HG03135 (cell line): ENCODE measurements at regions not wholly inside any gene's neighbourhood (a gene's known extent, or its start where the extent isn't known, plus 50 kb on each side); places are given as distances from the start of the nearest gene placed in this dataset.

Source experiments
- ATAC-seq: cut with Tn5 transposase; IDR thresholded peaks from one replicate; pipeline ENCODE4 v1.9.1; 2021; ENCODE audit warnings: mild to moderate bottlenecking, moderate library complexity; ENCODE audit not compliant: unreplicated experiment

DNA sequence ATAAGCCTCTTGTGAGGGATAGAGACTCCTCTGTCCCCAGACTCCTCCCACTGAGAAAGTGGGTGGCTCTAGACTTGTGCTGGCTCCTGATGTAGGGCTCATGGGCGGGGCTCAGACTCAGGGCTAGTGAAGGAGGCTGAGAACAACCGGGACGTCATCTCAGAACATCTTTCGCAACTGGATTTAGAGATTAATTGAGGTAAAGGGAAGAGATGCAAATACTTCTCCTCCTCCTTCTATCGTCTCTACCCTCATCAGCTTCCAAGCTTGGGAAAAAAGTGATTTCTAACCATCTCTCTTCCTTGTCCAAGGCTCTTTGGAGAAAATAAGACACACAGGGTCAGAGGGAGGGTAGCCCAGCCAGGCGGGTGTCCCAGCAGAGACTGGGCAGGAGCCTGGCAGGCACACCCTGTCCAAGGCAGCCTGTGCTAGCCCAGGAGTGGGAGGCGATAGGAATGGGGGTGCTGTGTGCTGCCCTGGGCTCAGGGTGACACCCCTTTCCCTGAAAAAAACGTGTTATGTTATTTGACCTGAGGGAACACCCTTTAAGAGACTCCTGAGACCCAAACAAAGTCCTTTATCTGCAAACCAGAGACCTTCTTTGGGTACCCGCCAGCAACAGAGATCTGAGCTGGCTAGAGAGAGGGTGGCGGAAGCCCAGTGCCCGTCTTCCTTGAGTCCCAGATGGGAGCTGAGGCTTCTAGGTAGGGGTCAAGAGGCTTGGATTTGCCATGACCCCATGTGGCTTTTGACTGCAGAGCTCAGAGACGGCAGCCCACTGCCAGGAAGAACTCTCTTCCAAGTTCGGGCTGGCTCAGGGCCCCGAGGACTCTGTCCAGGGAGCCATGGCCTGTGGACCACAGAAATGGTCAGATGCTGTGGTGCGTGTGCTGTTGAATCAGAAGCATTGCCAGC, 160.9 kb downstream of the ADAMTS15 start:
- no peak for ATAC-seq

DNA sequence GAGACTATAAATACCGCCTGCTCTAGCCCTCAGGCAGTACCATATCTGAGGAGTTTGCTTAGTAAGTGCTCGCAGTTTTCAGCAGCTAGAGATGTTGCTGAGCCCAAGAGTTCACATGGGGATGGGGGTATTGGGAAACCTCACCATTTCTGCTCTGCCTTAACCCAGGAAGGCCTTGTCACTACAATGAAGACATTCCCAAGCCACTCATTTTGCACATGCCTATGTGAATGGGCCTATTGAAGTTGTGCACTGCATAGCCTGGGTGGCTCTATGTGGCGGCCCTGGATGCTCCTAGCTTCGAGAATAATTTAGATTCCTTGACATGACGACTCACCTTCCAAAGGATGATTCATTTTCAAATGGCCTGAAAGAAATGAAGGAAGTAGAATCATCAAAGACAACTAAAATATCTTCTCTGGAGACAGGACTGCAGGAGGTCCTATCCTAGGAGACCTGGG, 163.4 kb downstream of the ADAMTS15 start:
- no peak for ATAC-seq

- no peak for ATAC-seq
These were observed 163.9 kb downstream of the ADAMTS15 start for GRCh38 chr11:130612291-130612851.

DNA sequence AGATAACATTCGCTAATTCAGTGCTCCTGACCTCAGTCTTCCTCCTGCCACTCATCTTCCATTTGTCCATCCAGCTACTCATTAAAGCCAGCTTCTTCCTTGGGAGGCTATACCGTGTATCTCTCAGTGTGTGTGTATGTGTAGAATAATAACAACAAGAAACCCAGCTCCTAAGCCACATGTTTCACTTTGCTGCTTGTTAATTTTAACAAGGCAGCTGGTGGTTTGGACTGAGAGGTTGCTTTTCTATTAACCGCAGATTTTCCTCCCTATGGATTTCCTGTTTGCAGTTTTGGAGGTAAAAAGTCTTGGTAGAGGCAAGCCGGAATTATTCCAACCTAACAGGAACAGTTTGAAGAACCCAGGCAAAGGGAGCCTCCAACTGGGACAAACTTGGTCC, 165.0 kb downstream of the ADAMTS15 start:
- no peak for ATAC-seq

DNA sequence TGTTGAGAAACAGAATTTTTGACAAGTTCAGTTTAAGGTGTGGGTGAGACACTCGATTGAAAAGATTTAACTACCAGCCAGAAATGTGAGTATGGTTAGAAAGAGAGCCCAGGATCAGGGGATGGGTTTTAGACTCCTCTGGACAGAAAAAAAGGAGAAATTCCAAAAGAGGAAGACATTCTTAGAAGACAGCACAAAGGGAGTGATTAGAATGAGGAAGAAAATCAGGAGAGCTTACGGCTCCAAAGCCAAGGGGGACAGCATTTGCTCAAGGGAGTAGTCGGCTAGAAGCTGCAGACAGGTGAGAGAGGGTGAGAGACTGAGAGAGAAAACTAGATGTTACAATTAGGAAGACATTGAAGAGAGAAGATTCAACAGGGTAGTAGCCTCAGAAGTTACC, 166.1 kb downstream of the ADAMTS15 start:
- ATAC-seq, result no peak

GRCh38 chr11:130615561-130615960, 167.1 kb downstream of the ADAMTS15 start:
- no peak for ATAC-seq

DNA sequence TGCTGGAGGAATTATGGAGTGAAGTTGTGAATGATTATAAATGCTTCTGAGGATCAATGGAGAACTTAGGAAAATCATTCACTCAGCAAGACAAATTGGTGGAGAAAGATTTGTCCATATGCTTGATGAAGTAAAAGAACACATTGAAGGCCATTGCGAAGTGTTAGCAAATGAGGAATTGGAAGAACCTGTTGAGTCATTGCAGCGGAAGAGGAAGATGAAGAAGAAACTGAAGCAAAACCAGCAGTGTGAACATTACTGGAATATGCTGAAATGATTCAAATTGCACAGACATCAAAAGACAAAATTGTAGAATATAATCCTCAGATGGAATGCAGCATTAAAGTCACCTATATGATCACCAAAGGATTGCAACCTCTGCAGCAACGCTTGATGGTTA, 168.1 kb downstream of the ADAMTS15 start:
- ATAC-seq, result no peak

- no peak for ATAC-seq
These were observed 168.6 kb downstream of the ADAMTS15 start for GRCh38 chr11:130617001-130617400.

DNA sequence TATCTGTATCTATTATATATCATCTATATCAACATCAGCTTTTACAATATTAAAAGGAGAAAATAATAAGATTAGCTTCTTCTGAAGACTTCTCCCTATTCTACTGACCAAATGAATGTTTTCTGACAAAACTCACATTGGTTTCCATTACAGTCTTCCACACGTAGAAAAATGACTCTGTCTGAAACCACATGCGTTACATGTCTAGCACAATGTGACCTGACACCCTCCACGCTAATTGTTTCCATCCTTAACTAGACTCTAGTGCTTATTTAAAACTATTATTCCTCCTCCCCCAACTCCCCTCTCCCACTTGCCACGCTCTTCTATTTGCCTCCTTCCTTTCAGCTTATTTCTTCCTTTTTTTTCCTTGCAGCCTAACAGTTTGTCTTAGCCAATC, 172.1 kb downstream of the ADAMTS15 start:
- ATAC-seq, result no peak

DNA sequence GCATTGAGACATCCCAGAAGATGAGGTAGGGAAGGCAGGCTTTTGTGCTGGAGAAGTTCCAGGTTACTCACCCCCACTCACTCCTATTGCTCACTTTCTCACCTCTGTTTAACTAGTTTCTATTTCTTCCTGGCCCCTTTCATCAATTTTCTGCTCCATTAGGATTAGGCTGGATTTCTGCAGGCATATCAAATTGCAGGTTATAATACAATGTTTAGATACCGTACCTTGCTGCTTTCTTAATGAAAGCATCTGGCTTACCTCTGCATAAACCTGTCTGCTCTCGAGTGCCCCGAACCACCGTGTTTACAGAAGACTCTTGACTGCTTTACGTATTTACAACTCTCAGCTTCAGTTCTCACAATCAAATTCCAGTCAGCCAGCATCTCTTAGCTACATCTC, 173.7 kb downstream of the ADAMTS15 start:
- no peak for ATAC-seq

- ATAC-seq, result no peak
These were observed 175.5 kb downstream of the ADAMTS15 start for GRCh38 chr11:130623670-130624668.

- no peak for ATAC-seq
These were observed 176.6 kb downstream of the ADAMTS15 start for GRCh38 chr11:130624971-130625544.

DNA sequence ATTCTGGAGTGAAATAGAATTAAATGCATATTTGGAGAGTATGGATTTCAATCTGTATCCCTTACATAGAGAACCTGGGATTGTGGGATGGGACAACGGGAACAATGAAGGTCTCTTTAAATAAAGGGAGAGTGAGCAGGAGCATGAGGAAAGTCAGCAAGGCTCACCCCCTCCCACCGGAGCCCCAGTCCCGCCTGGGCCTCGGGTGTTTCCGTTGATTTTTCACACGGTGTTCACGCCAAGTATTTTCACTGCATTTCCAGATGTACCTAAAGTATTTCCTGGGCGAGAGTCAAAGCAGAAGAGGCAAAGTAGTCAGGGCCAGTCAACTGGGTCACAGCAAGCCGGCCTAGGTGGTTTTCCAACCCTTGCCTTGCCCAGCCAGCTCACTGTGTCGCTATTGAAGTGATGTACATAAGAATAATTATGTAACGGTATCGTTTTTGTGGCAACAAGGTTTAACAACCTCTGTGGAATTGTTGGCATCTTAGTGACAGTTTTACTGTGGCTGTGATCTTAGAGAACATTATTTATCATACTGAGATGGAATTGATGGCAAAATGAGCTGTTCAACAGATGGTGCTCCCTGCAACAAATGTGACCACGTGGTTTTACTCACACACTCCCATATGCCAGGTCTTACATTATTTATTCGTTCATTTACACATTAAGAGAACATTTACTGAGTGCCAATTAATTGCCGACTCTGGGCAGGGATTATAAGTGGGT, 177.3 kb downstream of the ADAMTS15 start:
- ATAC-seq, result no peak

- ATAC-seq, result no peak
These were observed 180.6 kb downstream of the ADAMTS15 start for GRCh38 chr11:130629039-130629438.

- no peak for ATAC-seq
These were observed 182.7 kb downstream of the ADAMTS15 start for GRCh38 chr11:130631119-130631518.

DNA sequence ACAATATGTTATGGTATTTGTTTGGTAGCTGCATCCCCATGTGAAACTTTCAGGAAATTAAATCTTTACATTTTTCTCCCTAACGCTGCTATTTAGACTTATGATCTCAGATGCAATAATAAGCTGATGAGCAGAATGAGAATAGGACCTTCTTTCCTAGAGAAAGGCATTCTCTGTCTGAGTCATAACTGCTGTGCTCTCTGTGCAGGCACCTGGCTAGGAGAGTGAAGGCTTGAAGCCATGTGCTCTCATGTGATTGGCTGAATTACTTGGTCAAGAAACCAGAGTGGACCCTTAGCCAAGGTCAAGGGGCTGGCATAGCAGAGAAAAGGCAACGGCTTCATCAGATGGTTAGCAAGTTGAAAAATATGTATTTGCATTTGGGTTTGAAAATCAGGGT, 185.0 kb downstream of the ADAMTS15 start:
- ATAC-seq, result no peak

DNA sequence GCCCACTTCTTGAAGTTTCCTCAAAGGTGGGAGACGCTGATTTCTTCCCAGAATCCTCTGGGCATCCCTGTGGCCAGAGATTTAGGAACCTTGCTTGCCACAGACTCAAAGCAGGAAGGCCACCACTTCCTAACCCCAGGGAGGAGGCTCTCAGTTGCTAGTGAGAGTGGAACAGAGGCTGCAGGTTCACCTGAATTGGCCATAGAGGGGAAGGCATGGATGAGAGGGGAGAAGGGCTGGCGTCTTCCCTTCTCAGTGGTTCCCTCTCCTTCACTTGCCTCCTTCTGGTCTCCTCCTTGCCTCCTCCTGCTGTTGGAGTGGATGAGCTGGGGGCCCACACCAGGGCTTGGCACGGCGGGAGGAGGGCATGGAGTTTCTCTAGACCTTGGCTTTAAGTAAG, 185.7 kb downstream of the ADAMTS15 start:
- ATAC-seq, result no peak

- ATAC-seq, result no peak
These were observed 186.6 kb downstream of the ADAMTS15 start for GRCh38 chr11:130634961-130635473.

GRCh38 chr11:130635937-130636630, 187.6 kb downstream of the ADAMTS15 start:
- no peak for ATAC-seq
